C1 segment of cervical spinal cord (tissue), 14 donors: ENCODE measurements at regions not wholly inside any gene's neighbourhood (a gene's known extent, or its start where the extent isn't known, plus 50 kb on each side); places are given as distances from the start of the nearest gene placed in this dataset.
"Not testable (repeated sequence)": the region's sequence is repeated elsewhere in the genome, so short reads cannot be mapped to it uniquely, and the experiment has no call there.

Experiments used
- DNase-seq, 14 donors: peaks; one replicate each; lab custom pipeline; 2025; lab: John Stamatoyannopoulos, UW

DNA sequence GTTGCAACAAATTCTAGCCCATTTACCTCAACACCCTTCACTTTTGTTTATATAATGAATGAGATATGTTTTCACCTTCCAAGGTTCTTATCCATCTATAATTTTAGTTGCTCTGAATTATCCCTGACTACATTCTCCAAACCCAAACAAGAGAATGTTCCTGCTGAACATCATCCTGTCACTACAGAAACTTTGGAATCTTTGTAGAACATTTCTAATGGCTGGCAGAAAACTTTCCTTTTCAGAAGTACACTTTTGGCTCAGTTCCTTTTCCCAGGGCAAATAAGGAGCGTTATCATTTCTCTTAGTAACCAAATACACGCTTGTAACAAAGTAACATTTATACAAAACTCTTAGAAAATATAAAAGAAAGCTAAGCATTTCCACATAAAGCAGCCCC lies 860.6 kb upstream of the SEMA6A start:
- DNase-seq = no peak

DNA sequence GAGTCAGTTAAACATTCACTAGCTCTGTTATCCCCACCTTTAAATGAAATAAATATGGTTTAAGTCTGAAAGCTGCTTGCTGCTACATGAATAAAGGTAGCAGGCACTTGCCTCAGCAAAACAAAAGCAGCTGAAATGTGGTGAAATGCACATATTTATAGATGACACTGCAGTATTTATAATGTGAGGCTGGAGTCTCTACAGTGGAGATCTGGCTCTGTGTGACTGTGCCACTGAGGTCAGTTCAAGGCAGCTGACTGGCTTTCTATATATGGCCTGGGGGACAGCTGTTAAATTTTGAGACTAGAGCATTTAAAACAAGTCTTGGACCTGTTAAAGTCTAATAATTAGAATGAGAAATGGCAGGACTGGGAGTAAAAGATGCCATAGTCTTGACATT lies 859.6 kb upstream of the SEMA6A start:
- DNase-seq = no peak

DNA sequence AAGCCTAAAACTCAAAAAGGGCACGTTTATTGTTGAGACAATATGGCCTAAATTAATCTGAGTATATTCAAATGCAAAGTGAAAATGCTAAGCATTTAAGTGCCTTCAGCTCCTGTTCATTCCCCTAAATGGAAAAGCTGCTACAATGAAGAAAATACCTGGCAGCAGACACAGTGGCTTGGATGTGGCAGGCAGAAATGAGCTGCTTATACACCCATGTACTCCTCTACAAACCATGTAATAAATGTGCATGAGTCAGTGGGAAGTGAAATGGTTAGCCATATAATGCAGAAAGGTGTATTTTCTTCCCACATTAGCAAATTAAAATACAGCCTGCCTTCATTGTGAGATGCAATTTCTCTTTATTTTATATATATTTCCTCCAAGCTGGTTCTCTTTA lies 859.2 kb upstream of the SEMA6A start:
- DNase-seq = no peak

DNA sequence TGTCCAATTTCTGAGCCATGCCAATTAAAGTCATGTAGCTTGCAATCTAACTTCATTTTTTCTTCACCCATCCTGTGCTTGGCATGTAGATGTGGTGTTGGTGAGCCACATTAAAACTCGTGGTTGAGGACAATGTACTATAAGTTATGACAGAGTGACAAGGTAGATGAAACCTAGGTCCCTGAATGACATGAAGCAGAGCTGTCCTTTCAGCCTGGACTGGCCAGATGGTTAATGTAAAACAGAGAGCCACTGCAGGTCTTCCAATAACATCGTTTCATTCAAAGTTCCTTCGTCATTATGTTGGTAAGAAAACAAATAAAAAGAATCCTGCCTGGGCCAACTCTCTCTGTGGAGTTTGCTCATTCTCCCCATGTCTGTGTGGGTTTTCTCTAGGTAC lies 856.5 kb upstream of the SEMA6A start:
- no peak for DNase-seq

DNA sequence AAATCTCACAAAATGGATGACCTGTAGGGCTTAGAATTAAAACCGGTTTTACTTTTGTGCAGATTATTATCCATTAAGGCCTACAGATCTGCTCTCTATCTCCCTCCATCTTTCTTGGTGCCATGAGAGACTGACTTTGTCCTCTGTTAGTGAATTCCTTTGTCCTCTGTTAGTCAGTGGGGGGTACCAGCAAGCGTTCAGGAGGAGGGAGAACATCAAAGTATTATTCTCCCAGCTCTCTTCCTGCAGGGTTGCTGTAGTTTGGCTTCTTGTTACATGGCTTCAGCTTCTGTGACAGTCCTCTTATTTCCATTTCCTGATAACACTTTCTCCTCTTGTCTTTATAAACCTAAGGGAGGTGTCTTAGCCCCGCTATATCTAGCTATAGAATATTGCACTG lies 850.5 kb upstream of the SEMA6A start:
- DNase-seq = no peak

DNA sequence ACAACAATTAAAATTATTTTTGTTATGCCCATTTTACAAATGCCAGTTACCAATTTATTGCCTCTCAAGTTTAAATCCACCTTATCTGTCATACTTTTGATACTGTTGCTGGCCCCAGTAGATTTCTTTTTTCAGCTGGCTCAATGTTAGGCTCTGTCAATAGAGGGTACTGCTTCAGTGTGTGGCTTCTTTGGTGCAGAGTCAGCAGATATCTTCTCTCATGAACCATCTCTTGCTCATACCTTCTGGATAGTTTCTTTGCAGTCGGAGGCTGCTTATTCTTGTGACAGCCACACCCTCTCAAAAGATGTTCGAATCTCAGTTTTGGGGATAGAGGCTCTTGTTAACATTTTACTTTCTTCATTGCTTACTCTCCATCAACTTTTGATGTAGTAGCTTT lies 849.9 kb upstream of the SEMA6A start:
- DNase-seq = no peak

DNA sequence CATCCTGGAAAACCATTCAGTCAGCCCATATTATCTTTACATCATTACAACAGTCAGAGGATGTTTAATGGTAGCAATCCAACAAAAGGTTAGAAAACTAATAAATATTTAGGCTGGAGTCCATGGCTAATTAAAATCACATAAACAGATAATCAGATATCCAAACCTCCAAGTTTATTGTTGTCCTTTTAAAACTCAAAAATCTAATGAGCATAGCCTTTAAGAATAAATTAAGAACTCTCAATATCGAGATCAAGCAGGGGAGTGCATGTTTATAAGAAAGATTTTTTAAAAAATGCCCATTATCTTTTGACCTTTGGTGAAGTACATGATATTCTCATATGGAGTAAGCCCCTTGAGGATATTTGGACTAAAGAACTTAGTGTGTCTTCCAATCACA lies 842.9 kb upstream of the SEMA6A start:
- DNase-seq = no peak

DNA sequence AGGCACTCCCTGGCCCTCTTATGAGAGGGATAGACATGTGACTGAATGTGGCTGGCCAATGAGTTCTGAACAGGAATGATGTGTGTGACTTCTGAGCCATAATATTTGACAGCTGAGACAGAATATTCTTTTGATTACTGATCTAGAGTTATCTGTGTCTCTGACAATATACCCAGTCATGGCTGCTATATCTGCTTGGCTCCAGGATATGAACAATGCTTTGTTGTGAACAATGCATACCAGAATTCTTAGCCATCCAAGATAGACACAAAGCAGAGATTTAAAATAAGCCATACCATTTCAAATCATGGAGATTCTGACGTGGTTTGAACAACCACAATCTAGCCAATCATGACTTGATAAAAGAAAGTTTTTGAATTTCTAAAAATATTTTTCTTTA lies 840.3 kb upstream of the SEMA6A start:
- DNase-seq = no peak

DNA sequence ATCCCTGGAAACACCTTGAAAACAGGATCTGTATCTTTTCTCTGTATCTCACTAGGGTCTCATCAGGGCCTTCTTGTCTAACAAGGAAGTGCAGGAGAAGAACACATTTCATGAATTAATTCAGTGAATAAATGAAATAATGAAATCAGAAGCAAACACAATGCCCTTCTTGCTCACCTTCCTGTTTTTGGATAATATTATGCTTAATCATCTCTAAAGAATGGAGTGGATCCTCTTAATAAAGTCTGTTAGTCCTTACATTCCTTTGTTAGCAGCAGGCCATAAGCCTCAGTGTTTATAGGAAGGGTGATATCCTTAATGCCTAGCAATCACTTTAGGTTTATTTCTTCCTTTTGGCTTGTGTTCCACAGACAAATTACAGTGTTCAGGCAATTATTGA lies 837.1 kb upstream of the SEMA6A start:
- DNase-seq = no peak

DNA sequence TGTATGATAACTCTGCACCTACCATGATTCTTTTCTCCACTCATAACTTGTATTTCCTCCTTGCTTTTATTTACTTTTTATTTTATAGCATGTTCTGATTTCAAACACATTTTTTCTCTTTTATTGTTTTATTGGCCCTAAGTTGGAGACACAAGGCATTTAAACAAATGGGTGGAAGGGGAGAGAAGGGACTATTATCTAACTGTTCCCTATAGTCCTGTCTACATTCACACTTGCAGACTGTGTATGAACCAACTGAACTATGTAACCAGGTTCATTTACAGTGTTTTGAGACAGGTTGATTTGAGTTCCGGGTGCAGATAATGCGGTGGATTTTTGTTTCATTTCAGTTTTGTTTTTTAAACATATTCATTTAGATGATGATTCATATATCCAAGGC lies 830.6 kb upstream of the SEMA6A start:
- DNase-seq = no peak

DNA sequence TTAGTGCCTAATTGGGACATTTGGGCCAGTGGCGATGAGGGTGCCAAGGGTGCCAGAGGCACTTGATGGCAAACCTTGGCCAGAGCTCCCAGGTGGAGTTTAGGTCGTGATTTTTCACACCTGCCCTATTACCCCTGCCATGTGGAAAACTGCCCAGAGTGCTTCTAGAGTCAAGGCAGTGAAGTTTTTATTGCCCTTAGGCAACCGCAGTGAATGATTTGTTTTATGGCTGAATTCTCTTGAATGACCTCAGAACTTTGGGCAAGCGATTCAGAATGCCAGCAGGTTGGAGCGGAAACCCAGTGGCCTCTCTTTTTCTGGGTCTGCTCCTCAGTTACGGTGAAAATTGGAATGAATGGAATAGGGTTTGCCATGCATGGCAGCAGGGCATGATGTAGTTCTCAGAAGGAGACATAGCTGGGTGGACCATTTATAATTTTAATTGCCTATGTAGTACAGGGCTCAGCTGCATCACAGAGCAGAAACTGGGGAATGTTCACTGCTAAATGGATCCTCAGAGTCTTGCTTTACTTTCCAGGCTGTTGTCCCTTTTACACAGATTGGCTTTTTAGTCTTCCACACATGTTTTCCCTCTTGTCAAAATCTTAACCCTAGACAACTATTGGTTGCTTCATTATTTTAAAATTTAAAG lies 820.0 kb upstream of the SEMA6A start:
- DNase-seq = peak in 3 of 14 donors; percentile 2 to 12 (median 3)

DNA sequence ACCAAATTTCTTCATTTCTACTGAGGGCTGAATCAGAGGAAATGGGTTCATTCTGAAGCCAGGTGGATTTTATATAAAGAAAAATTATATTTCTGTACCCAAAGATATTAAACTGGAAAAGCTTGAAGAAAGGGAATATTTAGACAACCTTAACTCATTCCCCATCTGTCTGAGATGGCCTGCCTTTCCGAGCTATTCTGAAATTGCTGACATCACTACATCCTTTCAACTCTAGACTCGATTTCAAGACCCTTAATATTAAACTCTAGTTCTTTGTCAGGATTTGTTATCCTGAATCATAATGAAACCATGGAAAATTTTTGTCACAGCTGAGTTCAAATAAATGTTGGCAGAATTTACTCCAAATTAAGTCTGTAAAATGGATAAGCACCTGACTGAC lies 818.5 kb upstream of the SEMA6A start:
- no peak for DNase-seq

DNA sequence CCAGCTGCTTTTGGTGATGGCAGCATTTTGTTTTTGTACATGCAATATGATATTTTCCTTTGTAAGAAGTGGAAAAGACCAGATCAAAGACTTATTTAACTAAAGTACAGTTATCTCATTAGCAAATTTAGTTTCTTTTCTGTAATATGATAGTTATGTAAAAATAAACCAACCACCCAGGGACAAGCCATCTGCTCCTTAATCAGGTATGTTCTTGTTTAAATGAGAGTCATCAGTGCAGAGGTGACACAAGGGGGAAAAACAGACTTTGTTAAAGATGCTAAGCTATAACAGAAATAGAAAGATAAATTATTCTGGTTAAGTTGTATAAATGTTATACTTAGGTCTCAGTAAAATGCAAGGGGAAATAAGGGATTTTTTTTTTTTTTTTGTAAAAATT lies 805.7 kb upstream of the SEMA6A start:
- peak in 1 of 14 donors; percentile 84 for DNase-seq

DNA sequence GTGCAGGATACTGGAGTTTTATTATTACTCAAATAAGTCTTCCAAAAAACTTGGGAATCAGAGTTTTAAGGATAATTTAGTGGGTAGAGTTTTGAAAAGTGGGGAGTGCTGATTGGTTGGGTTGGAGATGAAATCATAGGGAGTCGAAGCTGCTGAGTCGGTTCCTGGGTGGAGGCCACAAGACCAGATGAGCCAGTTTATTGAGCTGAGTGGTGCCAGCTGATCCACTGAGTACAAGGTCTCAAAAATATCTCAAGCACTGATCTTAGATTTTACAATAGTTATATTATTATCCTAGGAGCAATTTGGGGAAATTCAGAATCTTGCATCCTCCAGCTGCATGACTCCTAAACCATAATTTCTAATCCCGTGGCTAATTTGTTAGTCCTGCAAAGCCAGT lies 804.9 kb upstream of the SEMA6A start:
- peak in 1 of 14 donors; percentile 52 for DNase-seq

DNA sequence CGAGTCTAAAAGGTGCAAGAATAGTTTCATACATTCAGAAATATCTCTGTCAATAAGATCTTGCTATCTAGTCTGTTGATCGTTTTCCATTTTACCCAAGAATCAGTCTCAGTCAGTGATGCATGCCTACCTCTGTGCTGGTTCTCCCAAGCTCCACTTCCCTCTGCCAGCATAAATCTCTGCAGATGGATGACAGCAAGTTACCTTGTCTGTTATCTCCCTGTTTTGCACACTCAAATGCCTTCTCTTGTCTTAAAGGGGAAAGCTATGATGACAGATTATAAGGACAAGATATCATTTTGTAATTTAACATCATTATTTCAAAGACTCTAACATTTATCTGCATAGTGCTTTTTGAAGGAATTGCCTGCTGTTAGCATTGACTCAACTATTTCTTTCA lies 802.1 kb upstream of the SEMA6A start:
- peak in 1 of 14 donors; percentile 58 for DNase-seq

DNA sequence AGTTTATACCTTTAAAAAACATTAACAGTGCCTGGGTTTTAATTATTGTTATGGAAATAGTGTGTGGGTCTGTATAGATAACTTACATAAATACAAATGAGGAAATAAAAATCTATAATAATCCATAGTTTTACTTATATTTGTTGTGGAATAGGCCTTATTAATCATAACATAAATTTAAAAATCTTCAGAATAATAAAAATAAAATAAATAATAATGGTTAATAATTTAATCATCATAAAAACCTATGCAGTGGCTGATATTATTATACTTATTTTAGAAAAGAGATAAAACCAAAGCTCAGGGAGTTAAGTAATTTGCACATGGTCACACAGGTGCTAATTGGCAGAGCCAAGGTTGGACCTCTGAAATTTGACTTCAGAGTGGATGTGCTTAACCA lies 785.3 kb upstream of the SEMA6A start:
- DNase-seq = no peak

DNA sequence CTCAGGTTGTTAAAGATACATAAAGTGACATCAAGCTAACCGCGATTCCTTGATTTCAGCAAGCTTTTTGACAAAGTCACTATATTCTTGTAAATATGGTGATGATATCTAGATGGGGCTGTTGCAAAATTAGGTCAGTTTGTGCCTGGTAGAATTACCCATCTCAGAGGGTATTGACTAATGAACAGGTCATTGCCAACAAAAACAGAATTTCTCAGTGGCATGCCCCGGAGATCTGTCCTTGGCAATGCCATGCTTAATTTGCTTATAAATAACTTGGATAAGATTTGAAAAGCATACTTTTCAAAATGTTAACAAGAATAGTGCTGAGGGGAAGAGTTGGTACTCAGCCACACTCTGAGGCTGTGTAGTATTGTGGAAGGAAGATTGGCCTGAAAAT lies 783.3 kb upstream of the SEMA6A start:
- peak in 2 of 14 donors; percentile 3 to 11 for DNase-seq

DNA sequence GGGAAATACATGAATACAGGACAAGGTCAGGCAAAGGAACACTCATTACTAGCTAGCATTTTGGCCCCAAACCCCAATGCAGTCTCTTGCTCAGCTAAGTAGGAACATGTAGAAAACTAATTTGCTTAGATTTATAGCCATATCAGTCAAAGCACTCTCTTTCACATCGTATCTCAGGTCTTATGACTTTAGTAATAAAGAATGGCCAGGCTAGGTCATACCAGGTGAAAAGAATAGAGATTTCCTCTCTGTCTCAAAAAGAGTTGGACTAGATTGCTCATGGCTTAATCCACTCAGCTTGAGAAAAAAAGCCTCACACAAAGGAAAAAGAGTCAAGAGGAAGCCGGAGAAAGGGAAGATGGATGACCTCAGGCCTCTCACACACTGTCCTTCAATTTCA lies 772.7 kb upstream of the SEMA6A start:
- no peak for DNase-seq

DNA sequence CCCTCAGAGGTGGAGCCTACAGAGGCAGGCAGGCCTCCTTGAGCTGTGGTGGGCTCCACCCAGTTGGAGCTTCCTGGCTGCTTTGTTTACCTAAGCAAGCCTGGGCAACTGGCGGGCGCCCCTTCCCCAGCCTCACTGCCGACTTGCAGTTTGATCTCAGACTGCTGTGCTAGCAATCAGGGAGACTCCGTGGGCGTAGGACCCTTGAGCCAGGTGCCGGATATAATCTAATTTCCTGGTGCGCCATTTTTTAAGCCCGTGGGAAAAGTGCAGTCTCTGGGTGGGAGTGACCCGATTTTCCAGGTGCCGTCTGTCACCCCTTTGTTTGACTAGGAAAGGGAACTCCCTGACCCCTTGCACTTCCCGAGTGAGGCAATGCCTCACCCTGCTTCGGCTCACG lies 769.1 kb upstream of the SEMA6A start:
- not testable (repeated sequence) for DNase-seq

DNA sequence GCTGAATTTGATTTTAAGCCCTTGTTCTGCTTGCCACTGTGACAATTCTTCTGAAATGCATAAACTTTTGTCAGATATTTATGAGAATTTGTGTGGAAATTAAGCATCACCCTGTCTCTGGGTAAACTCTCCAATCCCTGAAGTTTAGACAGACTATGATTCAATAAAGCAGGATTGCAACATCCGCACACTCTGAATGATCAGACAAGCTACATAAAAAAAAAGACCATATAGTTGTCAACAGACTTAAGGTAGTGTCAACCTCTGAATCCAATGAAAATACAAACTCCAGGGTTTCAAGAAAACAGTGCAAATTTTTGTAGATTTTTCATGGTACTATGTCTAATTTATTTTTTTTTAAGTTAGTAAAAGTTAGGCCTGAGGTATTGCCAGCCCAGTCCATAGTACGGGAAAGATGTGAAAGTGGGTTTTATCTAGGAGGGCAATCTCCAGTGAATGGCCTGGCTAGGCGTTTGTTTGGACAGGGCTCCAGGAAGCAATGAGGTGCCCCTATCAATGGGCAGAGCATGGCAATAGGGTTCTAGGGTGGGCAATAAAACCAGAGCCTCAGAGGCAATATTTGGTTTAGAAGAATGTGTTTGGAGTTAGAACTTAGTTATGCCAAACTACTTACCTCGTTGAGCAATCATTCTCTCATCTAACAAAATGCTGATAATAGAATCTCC lies 762.6 kb upstream of the SEMA6A start:
- no peak for DNase-seq

DNA sequence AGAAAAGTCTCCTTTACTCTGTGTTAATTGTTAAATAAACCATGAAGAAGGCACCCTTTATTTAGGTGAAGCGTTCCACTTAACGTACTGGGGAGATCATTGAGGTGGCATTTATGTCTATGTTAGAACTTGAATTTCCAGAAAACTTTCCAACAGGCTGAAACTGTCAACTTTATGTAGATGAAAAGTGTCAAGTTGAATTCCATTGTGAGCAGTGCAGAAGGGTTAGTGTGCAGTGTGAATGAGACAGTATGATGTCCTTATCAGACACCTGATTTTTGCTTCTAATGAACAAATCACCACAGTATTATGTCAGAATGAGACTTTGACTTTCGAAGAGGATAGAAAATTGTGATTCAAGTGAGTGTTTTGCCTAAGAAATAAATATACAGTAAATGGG lies 761.6 kb upstream of the SEMA6A start:
- DNase-seq = no peak

DNA sequence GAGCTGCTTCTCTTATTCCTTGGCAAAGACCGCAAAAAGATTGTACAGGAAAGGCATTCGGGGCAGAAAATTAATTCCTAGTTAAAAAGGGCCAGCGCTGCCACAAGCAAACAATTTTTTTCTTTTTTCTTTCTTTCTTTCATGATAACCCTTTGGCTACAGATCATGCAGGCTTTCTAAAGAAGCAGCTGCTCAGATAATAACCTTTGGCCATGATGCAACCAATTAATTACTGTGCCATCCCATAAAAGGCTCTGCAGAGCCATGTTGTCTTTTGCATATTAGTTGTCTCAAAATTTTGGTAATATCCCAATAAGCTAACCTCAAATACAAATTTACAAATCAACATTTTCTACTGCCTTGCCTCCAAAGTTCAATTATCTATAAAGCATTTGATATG lies 758.4 kb upstream of the SEMA6A start:
- DNase-seq = no peak

DNA sequence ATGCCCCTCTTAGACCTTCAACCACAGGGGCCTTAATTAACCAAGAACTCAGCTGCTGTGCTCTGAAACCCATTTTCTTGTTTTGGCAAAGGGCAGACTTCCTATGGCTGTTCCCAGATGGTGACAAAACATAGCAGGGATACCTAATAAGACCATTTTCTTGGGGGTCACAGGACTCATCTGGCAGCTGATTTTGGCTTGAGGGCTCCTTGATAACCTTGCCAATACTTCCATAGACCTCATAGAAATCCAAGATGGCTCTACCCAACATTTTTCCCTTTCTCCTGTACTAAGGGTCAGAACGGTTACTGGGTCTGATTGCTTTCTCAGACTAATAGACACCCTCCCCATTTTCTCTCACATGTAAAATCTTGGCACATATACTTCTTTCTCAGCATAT lies 757.7 kb upstream of the SEMA6A start:
- peak in 1 of 14 donors; percentile 14 for DNase-seq

DNA sequence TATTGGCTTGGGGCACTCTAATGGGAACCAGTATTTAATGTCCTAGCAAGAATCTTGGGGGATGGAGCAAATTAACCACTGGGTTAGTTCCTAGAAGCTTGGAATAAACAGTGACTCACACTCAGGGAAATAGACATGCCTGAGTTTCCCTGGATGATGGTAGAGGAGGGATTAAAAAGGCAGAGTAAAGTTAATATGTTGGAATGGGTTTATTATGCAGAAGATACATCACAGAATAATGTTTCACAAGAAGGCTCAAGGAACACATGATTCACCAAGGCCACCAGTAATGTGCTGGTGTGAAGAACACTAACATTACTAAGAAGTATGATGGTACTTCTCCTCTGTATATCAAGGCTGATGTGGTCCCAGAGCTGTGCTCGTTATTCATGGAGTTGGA lies 752.9 kb upstream of the SEMA6A start:
- DNase-seq = no peak
